ENCODE measurements at regions not wholly inside any gene's neighbourhood (a gene's known extent, or its start where the extent isn't known, plus 50 kb on each side); places are given as distances from the start of the nearest gene placed in this dataset.

DNA sequence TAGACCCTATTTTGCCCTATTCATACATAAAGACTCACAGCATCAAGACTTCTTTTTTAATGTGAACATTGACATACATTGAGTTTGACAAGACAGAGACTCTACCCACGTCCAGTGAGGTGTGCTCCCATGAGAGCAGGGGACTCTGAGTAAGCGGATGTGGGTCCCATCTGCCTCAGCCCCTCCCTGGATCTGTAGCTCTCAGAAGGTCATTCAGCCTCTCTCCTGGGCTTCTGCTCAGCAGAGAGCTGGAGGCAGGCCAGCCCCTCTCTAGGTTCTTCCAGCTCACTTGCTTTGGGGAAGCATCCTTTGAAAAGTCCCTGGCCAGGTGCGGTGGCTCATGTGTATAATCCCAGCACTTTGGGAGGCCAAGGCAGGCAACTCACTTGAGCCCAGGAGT is 146.9 kb upstream of the ZMIZ1 start:
- no peak for TF ChIP-seq SIN3A (IDR thresholded peaks at IDR 0.05; ENCODE audit: borderline replicate concordance, insufficient read depth, low read length)
- no peak for TF ChIP-seq POLR2AphosphoS5 (IDR thresholded peaks at IDR 0.05; ENCODE audit: low read depth, low read length)
- no peak for TF ChIP-seq FOXP2 (optimal IDR thresholded peaks at IDR 0.05; ENCODE audit: borderline replicate concordance, extremely low read depth, extremely low read length, insufficient read depth)
- no peak for TF ChIP-seq TAF1 (IDR thresholded peaks at IDR 0.05; ENCODE audit: borderline replicate concordance, insufficient read depth, low read length)
- no peak for TF ChIP-seq REST (IDR thresholded peaks at IDR 0.05; ENCODE audit: insufficient read depth in 1 of 2, low read depth in 2 of 2, low read length in 2 of 2)

- TF ChIP-seq POLR2AphosphoS5 (IDR thresholded peaks at IDR 0.05; ENCODE audit: low read depth, low read length) = no peak
- no peak for TF ChIP-seq SIN3A (IDR thresholded peaks at IDR 0.05; ENCODE audit: borderline replicate concordance, insufficient read depth, low read length)
- no peak for TF ChIP-seq REST (IDR thresholded peaks at IDR 0.05; ENCODE audit: insufficient read depth in 1 of 2, low read depth in 2 of 2, low read length in 2 of 2)
- TF ChIP-seq TAF1 (IDR thresholded peaks at IDR 0.05; ENCODE audit: borderline replicate concordance, insufficient read depth, low read length) = no peak
- no peak for TF ChIP-seq FOXP2 (optimal IDR thresholded peaks at IDR 0.05; ENCODE audit: borderline replicate concordance, extremely low read depth, extremely low read length, insufficient read depth)
Observed at GRCh38 chr10:78923647-78924318, 145.0 kb upstream of the ZMIZ1 start.

DNA sequence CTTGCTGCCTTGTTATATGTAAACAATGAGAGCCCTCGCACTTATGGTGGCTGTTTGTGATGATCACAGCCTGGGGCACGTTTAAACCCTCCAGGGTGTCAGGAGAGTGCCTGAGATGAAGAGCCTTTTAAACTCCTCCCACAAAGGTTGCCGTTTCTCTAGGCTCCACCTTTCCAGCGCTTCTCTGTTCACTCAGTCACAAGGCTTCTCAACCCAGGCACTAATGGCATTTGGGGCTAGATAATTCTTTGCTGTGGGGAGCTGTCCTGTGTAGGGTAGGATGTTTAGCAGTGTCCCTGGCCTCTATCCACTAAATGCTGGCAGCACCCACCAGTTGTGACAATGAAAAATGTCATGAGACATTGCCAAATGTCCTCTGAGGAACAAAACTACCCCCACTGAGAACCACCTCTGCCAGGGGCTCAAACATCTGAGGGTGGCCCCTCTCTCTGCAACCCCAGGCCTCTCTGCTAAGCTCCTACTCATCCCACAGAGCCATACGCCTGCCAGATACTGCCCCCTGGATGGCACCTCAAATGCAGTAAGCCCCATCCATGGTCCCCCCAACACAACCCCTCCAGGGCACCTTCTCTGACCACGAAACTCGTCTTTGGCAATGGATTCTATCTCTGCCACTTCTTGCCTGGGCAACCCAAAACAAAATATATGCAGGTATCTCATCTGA is 144.3 kb upstream of the ZMIZ1 start:
- no peak for TF ChIP-seq FOXP2 (optimal IDR thresholded peaks at IDR 0.05; ENCODE audit: borderline replicate concordance, extremely low read depth, extremely low read length, insufficient read depth)
- TF ChIP-seq REST (IDR thresholded peaks at IDR 0.05; ENCODE audit: insufficient read depth in 1 of 2, low read depth in 2 of 2, low read length in 2 of 2) = no peak
- TF ChIP-seq POLR2AphosphoS5 (IDR thresholded peaks at IDR 0.05; ENCODE audit: low read depth, low read length) = no peak
- TF ChIP-seq TAF1 (IDR thresholded peaks at IDR 0.05; ENCODE audit: borderline replicate concordance, insufficient read depth, low read length) = no peak
- no peak for TF ChIP-seq SIN3A (IDR thresholded peaks at IDR 0.05; ENCODE audit: borderline replicate concordance, insufficient read depth, low read length)

- TF ChIP-seq TAF1 (IDR thresholded peaks at IDR 0.05; ENCODE audit: borderline replicate concordance, insufficient read depth, low read length) (no peak), FOXP2 (optimal IDR thresholded peaks at IDR 0.05; ENCODE audit: borderline replicate concordance, extremely low read depth, extremely low read length, insufficient read depth) (no peak), SIN3A (IDR thresholded peaks at IDR 0.05; ENCODE audit: borderline replicate concordance, insufficient read depth, low read length) (no peak), POLR2AphosphoS5 (IDR thresholded peaks at IDR 0.05; ENCODE audit: low read depth, low read length) (no peak), REST (IDR thresholded peaks at IDR 0.05; ENCODE audit: insufficient read depth in 1 of 2, low read depth in 2 of 2, low read length in 2 of 2) (no peak)
Observed at GRCh38 chr10:78925275-78925674, 143.5 kb upstream of the ZMIZ1 start.
